ENCODE measurements at regions not wholly inside any gene's neighbourhood (a gene's known extent, or its start where the extent isn't known, plus 50 kb on each side); places are given as distances from the start of the nearest gene placed in this dataset.

- no peaks in the 10 kb centered on the region for H3K9me1 ChIP-seq (ENCODE audit: control insufficient read depth, extremely low read depth, insufficient read depth, low read length)
- DNase-seq (ENCODE audit: low read depth, low spot score) (no peak), FAIRE-seq (no peak)
- H3K79me2 ChIP-seq (ENCODE audit: control insufficient read depth, insufficient read depth, low read length) = no peaks in the 10 kb centered on the region
- H3K27me3 ChIP-seq (ENCODE audit: control insufficient read depth, extremely low read depth, insufficient read depth, low read length) = no peaks in the 10 kb centered on the region
- no peak for TF ChIP-seq CTCF (optimal IDR thresholded peaks at IDR 0.05 in 1 of 3, IDR thresholded peaks at IDR 0.05 in 1 of 3, conservative IDR thresholded peaks at IDR 0.05 in 1 of 3; ENCODE audit: extremely low read depth in 1 of 3, insufficient read depth in 2 of 3, low read length in 3 of 3)
- TF ChIP-seq EZH2 (IDR thresholded peaks at IDR 0.05; ENCODE audit: low read length) = no peak
- no peak overlapping the region for H3K27ac ChIP-seq (ENCODE audit: control insufficient read depth, insufficient read depth, low read length)
- no peak overlapping the region for H2AFZ ChIP-seq (ENCODE audit: control insufficient read depth, low read length)
- H3K9me3 ChIP-seq (ENCODE audit: control insufficient read depth, low read depth, low read length) = no peaks in the 10 kb centered on the region
- no peak overlapping the region for H3K4me3 ChIP-seq (ENCODE audit: control insufficient read depth in 2 of 3, extremely low read depth in 1 of 3, insufficient read depth in 2 of 3, low read depth in 1 of 3, low read length in 3 of 3)
- no peaks in the 10 kb centered on the region for H4K20me1 ChIP-seq (ENCODE audit: control insufficient read depth, extremely low read depth, insufficient read depth, low read length)
- H3K4me2 ChIP-seq (ENCODE audit: control insufficient read depth, extremely low read depth, insufficient read depth, low read depth, low read length) = no peak overlapping the region
- dilution Hi-C loops (cut with MboI; ENCODE audit: extremely low pct_ligation_motif_present, low sequenced_read_pairs) = no loop called here
- no peak overlapping the region for H3K9ac ChIP-seq (ENCODE audit: control insufficient read depth, extremely low read depth, insufficient read depth, low read length)
- no peaks in the 10 kb centered on the region for H3K36me3 ChIP-seq (ENCODE audit: control insufficient read depth in 2 of 2, extremely low read depth in 1 of 2, insufficient read depth in 2 of 2, low read length in 2 of 2)
- no peaks in the 10 kb centered on the region for H3K4me1 ChIP-seq (ENCODE audit: control insufficient read depth, extremely low read depth, insufficient read depth, low read length)
Measured at GRCh38 chr18:29556070-29556469, 1379.1 kb upstream of the CDH2 start.

- Histone ChIP-seq H3K9me3 (ENCODE audit: control insufficient read depth, low read depth, low read length) (no peaks in the 10 kb centered on the region), H4K20me1 (ENCODE audit: control insufficient read depth, extremely low read depth, insufficient read depth, low read length) (no peaks in the 10 kb centered on the region), H3K79me2 (ENCODE audit: control insufficient read depth, insufficient read depth, low read length) (no peaks in the 10 kb centered on the region), H3K27ac (ENCODE audit: control insufficient read depth, insufficient read depth, low read length) (no peak overlapping the region), H3K9me1 (ENCODE audit: control insufficient read depth, extremely low read depth, insufficient read depth, low read length) (no peaks in the 10 kb centered on the region), H3K36me3 (ENCODE audit: control insufficient read depth in 2 of 2, extremely low read depth in 1 of 2, insufficient read depth in 2 of 2, low read length in 2 of 2) (no peaks in the 10 kb centered on the region), H3K4me1 (ENCODE audit: control insufficient read depth, extremely low read depth, insufficient read depth, low read length) (no peaks in the 10 kb centered on the region), H3K4me3 (ENCODE audit: control insufficient read depth in 2 of 3, extremely low read depth in 1 of 3, insufficient read depth in 2 of 3, low read depth in 1 of 3, low read length in 3 of 3) (no peak overlapping the region), H3K4me2 (ENCODE audit: control insufficient read depth, extremely low read depth, insufficient read depth, low read depth, low read length) (no peak overlapping the region), H3K9ac (ENCODE audit: control insufficient read depth, extremely low read depth, insufficient read depth, low read length) (no peak overlapping the region), H2AFZ (ENCODE audit: control insufficient read depth, low read length) (no peak overlapping the region), H3K27me3 (ENCODE audit: control insufficient read depth, extremely low read depth, insufficient read depth, low read length) (no peaks in the 10 kb centered on the region)
- no peak for FAIRE-seq
- DNase-seq (ENCODE audit: low read depth, low spot score) = no peak
- dilution Hi-C loops (cut with MboI; ENCODE audit: extremely low pct_ligation_motif_present, low sequenced_read_pairs) = no loop called here
- TF ChIP-seq EZH2 (IDR thresholded peaks at IDR 0.05; ENCODE audit: low read length) (no peak), CTCF (optimal IDR thresholded peaks at IDR 0.05 in 1 of 3, IDR thresholded peaks at IDR 0.05 in 1 of 3, conservative IDR thresholded peaks at IDR 0.05 in 1 of 3; ENCODE audit: extremely low read depth in 1 of 3, insufficient read depth in 2 of 3, low read length in 3 of 3) (no peak)
Measured at GRCh38 chr18:29549759-29550158, 1372.8 kb upstream of the CDH2 start.

All from keratinocyte (primary cell).